A549 (cell line): ENCODE measurements at regions not wholly inside any gene's neighbourhood (a gene's known extent, or its start where the extent isn't known, plus 50 kb on each side); places are given as distances from the start of the nearest gene placed in this dataset.

Experiments used
- EP300 ChIP-seq, 2 experiments: fragments of >200 bp; sonication (Bioruptor Twin); formaldehyde crosslinking; IDR thresholded peaks; 2 replicates in 1 of 2; 3 replicates in 1 of 2; pipeline ENCODE4 v1.6.1; 2016 to 2017
- POLR2A ChIP-seq: IDR thresholded peaks from 2 replicates; pipeline ENCODE4 v1.6.1; 2012; ENCODE audit warnings: mild to moderate bottlenecking, low read length
- TF ChIP-seq, protein P1 (sequence below): fragments of >200 bp; sonication (Bioruptor Twin); formaldehyde crosslinking; IDR thresholded peaks from 3 replicates; pipeline ENCODE4 v1.5.1; 2016

DNA sequence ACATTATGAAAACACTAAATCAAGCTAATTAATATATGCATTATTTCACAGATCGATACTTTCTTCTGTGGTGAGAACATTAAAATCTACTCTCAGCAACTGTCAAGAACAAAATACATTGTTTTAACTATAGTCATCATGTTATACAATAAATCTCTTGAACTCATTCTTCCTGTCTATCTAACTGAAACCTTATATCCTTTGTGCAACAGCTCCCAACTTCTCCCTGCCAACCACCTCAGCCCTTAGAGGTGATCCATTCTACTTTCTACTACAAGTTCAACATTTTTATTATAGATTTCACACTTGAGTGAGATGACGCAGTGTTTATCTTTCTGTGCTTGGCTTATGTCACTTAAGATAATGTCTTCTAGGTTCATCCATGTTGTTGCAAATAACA is 535.2 kb upstream of the CRIM1 start:
- TF ChIP-seq POLR2A: no peak
- TF ChIP-seq, protein P1, sequence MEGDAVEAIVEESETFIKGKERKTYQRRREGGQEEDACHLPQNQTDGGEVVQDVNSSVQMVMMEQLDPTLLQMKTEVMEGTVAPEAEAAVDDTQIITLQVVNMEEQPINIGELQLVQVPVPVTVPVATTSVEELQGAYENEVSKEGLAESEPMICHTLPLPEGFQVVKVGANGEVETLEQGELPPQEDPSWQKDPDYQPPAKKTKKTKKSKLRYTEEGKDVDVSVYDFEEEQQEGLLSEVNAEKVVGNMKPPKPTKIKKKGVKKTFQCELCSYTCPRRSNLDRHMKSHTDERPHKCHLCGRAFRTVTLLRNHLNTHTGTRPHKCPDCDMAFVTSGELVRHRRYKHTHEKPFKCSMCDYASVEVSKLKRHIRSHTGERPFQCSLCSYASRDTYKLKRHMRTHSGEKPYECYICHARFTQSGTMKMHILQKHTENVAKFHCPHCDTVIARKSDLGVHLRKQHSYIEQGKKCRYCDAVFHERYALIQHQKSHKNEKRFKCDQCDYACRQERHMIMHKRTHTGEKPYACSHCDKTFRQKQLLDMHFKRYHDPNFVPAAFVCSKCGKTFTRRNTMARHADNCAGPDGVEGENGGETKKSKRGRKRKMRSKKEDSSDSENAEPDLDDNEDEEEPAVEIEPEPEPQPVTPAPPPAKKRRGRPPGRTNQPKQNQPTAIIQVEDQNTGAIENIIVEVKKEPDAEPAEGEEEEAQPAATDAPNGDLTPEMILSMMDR: no peak
- no peak for TF ChIP-seq EP300 (IDR thresholded peaks at IDR 0.05)
